ENCODE measurements at regions not wholly inside any gene's neighbourhood (a gene's known extent, or its start where the extent isn't known, plus 50 kb on each side); places are given as distances from the start of the nearest gene placed in this dataset.

DNA sequence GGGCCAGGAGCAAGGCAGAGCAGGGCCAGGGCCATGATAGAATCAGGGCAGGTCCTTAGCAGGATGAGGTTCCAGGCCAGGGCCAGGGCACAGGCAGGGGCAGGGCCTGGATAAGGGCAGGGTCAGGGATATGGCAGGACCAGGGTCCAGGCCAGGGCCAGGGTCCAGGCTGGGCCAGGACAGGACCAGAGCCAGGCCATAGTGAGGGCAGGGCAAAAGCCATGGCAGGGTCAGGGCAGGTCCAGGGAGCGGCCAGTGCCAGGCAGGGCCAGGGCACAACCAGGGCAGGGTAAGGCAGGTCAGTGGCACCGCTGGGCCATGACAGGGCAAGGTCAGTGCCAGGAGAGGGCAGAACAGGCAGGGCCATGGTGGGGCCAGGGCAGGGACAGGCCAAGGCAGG is 152.2 kb downstream of the LIPI start:
- TF ChIP-seq FOXP2 (optimal IDR thresholded peaks at IDR 0.05; ENCODE audit: borderline replicate concordance, extremely low read depth, extremely low read length, insufficient read depth) (no peak), POLR2AphosphoS5 (IDR thresholded peaks at IDR 0.05; ENCODE audit: low read depth, low read length) (no peak), TAF1 (IDR thresholded peaks at IDR 0.05; ENCODE audit: borderline replicate concordance, insufficient read depth, low read length) (no peak), SIN3A (IDR thresholded peaks at IDR 0.05; ENCODE audit: borderline replicate concordance, insufficient read depth, low read length) (no peak)
- TF ChIP-seq, protein P1, sequence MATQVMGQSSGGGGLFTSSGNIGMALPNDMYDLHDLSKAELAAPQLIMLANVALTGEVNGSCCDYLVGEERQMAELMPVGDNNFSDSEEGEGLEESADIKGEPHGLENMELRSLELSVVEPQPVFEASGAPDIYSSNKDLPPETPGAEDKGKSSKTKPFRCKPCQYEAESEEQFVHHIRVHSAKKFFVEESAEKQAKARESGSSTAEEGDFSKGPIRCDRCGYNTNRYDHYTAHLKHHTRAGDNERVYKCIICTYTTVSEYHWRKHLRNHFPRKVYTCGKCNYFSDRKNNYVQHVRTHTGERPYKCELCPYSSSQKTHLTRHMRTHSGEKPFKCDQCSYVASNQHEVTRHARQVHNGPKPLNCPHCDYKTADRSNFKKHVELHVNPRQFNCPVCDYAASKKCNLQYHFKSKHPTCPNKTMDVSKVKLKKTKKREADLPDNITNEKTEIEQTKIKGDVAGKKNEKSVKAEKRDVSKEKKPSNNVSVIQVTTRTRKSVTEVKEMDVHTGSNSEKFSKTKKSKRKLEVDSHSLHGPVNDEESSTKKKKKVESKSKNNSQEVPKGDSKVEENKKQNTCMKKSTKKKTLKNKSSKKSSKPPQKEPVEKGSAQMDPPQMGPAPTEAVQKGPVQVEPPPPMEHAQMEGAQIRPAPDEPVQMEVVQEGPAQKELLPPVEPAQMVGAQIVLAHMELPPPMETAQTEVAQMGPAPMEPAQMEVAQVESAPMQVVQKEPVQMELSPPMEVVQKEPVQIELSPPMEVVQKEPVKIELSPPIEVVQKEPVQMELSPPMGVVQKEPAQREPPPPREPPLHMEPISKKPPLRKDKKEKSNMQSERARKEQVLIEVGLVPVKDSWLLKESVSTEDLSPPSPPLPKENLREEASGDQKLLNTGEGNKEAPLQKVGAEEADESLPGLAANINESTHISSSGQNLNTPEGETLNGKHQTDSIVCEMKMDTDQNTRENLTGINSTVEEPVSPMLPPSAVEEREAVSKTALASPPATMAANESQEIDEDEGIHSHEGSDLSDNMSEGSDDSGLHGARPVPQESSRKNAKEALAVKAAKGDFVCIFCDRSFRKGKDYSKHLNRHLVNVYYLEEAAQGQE (IDR thresholded peaks at IDR 0.05; ENCODE audit: insufficient read depth in 1 of 2, low read depth in 2 of 2, low read length in 2 of 2) = no peak

GRCh38 chr21:14057313-14057712 is 153.4 kb downstream of the LIPI start:
- TF ChIP-seq SIN3A (IDR thresholded peaks at IDR 0.05; ENCODE audit: borderline replicate concordance, insufficient read depth, low read length) (no peak), FOXP2 (optimal IDR thresholded peaks at IDR 0.05; ENCODE audit: borderline replicate concordance, extremely low read depth, extremely low read length, insufficient read depth) (no peak), POLR2AphosphoS5 (IDR thresholded peaks at IDR 0.05; ENCODE audit: low read depth, low read length) (no peak), TAF1 (IDR thresholded peaks at IDR 0.05; ENCODE audit: borderline replicate concordance, insufficient read depth, low read length) (no peak)
- TF ChIP-seq, protein P1 (IDR thresholded peaks at IDR 0.05; ENCODE audit: insufficient read depth in 1 of 2, low read depth in 2 of 2, low read length in 2 of 2) = no peak

DNA sequence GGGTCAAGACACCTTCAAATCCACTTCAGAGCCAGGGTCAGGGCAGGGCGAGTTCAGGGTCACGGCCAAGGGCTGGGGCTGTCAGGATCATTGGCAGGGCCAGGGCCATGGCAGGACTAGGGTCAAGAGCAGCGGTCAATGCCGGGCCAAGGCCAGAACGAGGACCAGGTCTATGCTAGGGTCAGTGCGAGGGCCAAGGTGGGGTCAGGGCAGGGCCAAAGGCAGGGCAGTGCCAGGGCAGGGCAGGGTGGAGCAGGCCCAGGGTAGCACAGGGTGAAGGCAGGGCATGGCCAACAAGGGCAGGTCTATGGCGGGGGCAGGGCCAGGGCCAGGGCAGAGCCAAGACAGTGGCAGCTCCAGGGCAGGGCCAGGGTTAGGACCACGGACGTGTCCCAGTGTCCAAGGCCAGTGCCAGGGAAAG is 154.0 kb downstream of the LIPI start:
- TF ChIP-seq FOXP2 (optimal IDR thresholded peaks at IDR 0.05; ENCODE audit: borderline replicate concordance, extremely low read depth, extremely low read length, insufficient read depth) (no peak), SIN3A (IDR thresholded peaks at IDR 0.05; ENCODE audit: borderline replicate concordance, insufficient read depth, low read length) (no peak), POLR2AphosphoS5 (IDR thresholded peaks at IDR 0.05; ENCODE audit: low read depth, low read length) (no peak), TAF1 (IDR thresholded peaks at IDR 0.05; ENCODE audit: borderline replicate concordance, insufficient read depth, low read length) (no peak)
- TF ChIP-seq, protein P1 (IDR thresholded peaks at IDR 0.05; ENCODE audit: insufficient read depth in 1 of 2, low read depth in 2 of 2, low read length in 2 of 2) = no peak

DNA sequence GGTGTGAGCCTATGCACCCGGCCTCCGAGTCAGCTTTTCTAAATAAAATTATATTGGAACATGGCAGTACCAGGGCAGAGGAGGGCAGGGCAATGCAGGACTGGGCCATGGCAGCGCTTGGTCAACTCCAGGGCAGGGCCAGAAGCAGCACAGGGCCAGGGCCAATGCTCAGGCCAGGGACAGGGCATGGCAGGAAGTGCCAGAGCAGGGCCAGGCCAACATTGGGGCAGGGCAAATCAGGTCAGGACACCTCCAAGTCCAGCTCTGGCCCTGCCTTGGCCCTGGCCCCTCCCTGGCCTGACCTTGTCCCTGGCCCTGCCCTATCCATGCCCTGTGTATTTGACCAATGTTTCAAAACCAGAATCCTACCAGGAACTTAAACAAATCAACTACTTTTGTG is 156.1 kb downstream of the LIPI start:
- TF ChIP-seq SIN3A (IDR thresholded peaks at IDR 0.05; ENCODE audit: borderline replicate concordance, insufficient read depth, low read length) (no peak), POLR2AphosphoS5 (IDR thresholded peaks at IDR 0.05; ENCODE audit: low read depth, low read length) (no peak), TAF1 (IDR thresholded peaks at IDR 0.05; ENCODE audit: borderline replicate concordance, insufficient read depth, low read length) (no peak), FOXP2 (optimal IDR thresholded peaks at IDR 0.05; ENCODE audit: borderline replicate concordance, extremely low read depth, extremely low read length, insufficient read depth) (no peak)
- TF ChIP-seq, protein P1 (IDR thresholded peaks at IDR 0.05; ENCODE audit: insufficient read depth in 1 of 2, low read depth in 2 of 2, low read length in 2 of 2) = no peak

- TF ChIP-seq, protein P1 (IDR thresholded peaks at IDR 0.05; ENCODE audit: insufficient read depth in 1 of 2, low read depth in 2 of 2, low read length in 2 of 2) = no peak
- no peak for TF ChIP-seq SIN3A (IDR thresholded peaks at IDR 0.05; ENCODE audit: borderline replicate concordance, insufficient read depth, low read length)
- TF ChIP-seq POLR2AphosphoS5 (IDR thresholded peaks at IDR 0.05; ENCODE audit: low read depth, low read length) = no peak
- no peak for TF ChIP-seq TAF1 (IDR thresholded peaks at IDR 0.05; ENCODE audit: borderline replicate concordance, insufficient read depth, low read length)
- no peak for TF ChIP-seq FOXP2 (optimal IDR thresholded peaks at IDR 0.05; ENCODE audit: borderline replicate concordance, extremely low read depth, extremely low read length, insufficient read depth)
Observed at GRCh38 chr21:14050121-14050520, 160.6 kb downstream of the LIPI start.

Data from PFSK-1 (cell line).